GM23248 (cell line): ENCODE measurements at regions not wholly inside any gene's neighbourhood (a gene's known extent, or its start where the extent isn't known, plus 50 kb on each side); places are given as distances from the start of the nearest gene placed in this dataset.

ENCODE experiments used
- DNase-seq: peaks from one replicate; pipeline ENCODE4 v3.0.0-alpha.2; 2015
- H2AFZ ChIP-seq: fragments of 200-600 bp; sonication (generic); 2 replicates; pipeline ENCODE4 v1.6.1; 2016; ENCODE audit warnings: antibody characterized with exemption
- H3F3A ChIP-seq: fragments of 200-600 bp; sonication (generic); 2 replicates; pipeline ENCODE4 v1.6.1; 2016; ENCODE audit warnings: mild to moderate bottlenecking, antibody characterized with exemption, mixed run types; ENCODE audit not compliant: insufficient read depth
- H3K27ac ChIP-seq: fragments of 200-600 bp; sonication (generic); 2 replicates; pipeline ENCODE4 v1.5.1; 2016; ENCODE audit warnings: mild to moderate bottlenecking
- H3K27me3 ChIP-seq: fragments of 200-600 bp; sonication (generic); replicated peaks from 2 replicates; pipeline ENCODE4 v1.6.1; 2016; ENCODE audit warnings: mild to moderate bottlenecking; ENCODE audit not compliant: insufficient read depth
- H3K36me3 ChIP-seq: fragments of 200-600 bp; sonication (generic); 2 replicates; pipeline ENCODE4 v1.6.1; 2016; ENCODE audit warnings: low read depth, mild to moderate bottlenecking
- H3K4me1 ChIP-seq: fragments of 200-600 bp; sonication (generic); 2 replicates; pipeline ENCODE4 v1.6.1; 2016; ENCODE audit warnings: mild to moderate bottlenecking; ENCODE audit not compliant: insufficient read depth
- H3K4me2 ChIP-seq: fragments of 200-600 bp; sonication (generic); one replicate; pipeline ENCODE4 v1.6.1; 2016; ENCODE audit warnings: mild to moderate bottlenecking; ENCODE audit not compliant: unreplicated experiment
- H3K4me3 ChIP-seq: fragments of 200-600 bp; sonication (generic); 2 replicates; pipeline ENCODE4 v1.5.1; 2016; ENCODE audit warnings: mild to moderate bottlenecking
- H3K79me2 ChIP-seq: fragments of 200-600 bp; sonication (generic); 2 replicates; pipeline ENCODE4 v1.6.1; 2016; ENCODE audit warnings: mild to moderate bottlenecking; ENCODE audit not compliant: insufficient read depth
- H3K9ac ChIP-seq: fragments of 200-600 bp; sonication (generic); 2 replicates; pipeline ENCODE4 v1.6.1; 2016; ENCODE audit warnings: mild to moderate bottlenecking
- H3K9me2 ChIP-seq: fragments of 200-600 bp; sonication (generic); 2 replicates; pipeline ENCODE4 v1.6.1; 2016; ENCODE audit warnings: mixed run types, mild to moderate bottlenecking, moderate library complexity; ENCODE audit not compliant: insufficient read depth
- H3K9me3 ChIP-seq: fragments of 200-600 bp; sonication (generic); one replicate; pipeline ENCODE4 v1.6.1; 2017; ENCODE audit warnings: low read depth
- H4K20me1 ChIP-seq: fragments of 200-600 bp; sonication (generic); 2 replicates; pipeline ENCODE4 v1.6.0; 2016; ENCODE audit not compliant: insufficient read depth
- EZH2 ChIP-seq: fragments of 200-600 bp; sonication (generic); IDR thresholded peaks from 2 replicates; pipeline ENCODE4 v1.6.1; 2018; ENCODE audit warnings: antibody characterized with exemption, mild to moderate bottlenecking; ENCODE audit not compliant: insufficient read depth, poor library complexity, severe bottlenecking
- EZH2phosphoT487 ChIP-seq: fragments of 200-600 bp; sonication (generic); IDR thresholded peaks from 2 replicates; pipeline ENCODE4 v1.6.1; 2018; ENCODE audit warnings: antibody characterized with exemption, moderate library complexity, mild to moderate bottlenecking, low read depth; ENCODE audit not compliant: insufficient read depth
- WGBS, 2 experiments: methylation state at CpG; one replicate each; pipeline ENCODE4 v1.1.6; 2015 to 2017; ENCODE audit warnings: low lambda C conversion rate in 2 of 2, low coverage in 1 of 2; ENCODE audit errors: missing lambda C conversion rate in 2 of 2; 5-methylcytosine and 5-hydroxymethylcytosine counted together
- in situ Hi-C: fragments of 300-500 bp; cut with MboI; formaldehyde crosslinking; loops from 2 replicates; pipeline ENCODE4 v1.15.0; 2020

DNA sequence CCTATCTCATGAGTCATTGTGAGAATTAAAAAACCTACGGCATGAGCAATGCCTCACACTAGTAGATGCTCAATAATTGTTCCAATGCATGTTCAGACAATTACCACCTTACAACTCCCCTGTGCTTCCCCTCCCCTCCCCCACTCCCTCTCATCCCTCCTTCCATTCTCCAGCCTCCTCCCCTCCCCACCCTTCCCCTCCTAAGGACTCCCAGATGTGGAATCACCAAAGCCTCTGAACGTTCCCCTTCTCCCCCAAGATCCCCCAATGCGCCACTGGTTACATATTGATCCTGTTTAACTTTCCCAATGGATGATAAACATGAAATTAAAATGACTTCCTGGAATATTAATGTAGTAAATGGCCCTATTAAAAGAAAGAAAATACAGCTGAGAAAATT lies 84.8 kb downstream of the PCDH1 start:
- in situ Hi-C loops = no loop called here
- Histone ChIP-seq H3K9me3 (no peaks in the 10 kb centered on the region), H3K9me2 (no peaks in the 10 kb centered on the region), H3K4me2 (no peak overlapping the region), H3K79me2 (no peaks in the 10 kb centered on the region), H4K20me1 (no peaks in the 10 kb centered on the region), H3K27me3 (peaks cover 32% of the 10 kb centered on the region), H3K4me1 (no peaks in the 10 kb centered on the region), H2AFZ (no peak overlapping the region), H3K36me3 (no peaks in the 10 kb centered on the region), H3K27ac (no peak overlapping the region), H3K9ac (no peak overlapping the region), H3K4me3 (no peak overlapping the region), H3F3A (no peaks in the 10 kb centered on the region)
- no peak for TF ChIP-seq EZH2phosphoT487
- no peak for TF ChIP-seq EZH2
- DNase-seq = no peak
- 25 to 31% methylated on average over 3 of the region's 3 CpGs for WGBS, 2 experiments

- no peak for DNase-seq
Measured at GRCh38 chr5:141790630-141791029, 87.6 kb downstream of the PCDH1 start.

DNA sequence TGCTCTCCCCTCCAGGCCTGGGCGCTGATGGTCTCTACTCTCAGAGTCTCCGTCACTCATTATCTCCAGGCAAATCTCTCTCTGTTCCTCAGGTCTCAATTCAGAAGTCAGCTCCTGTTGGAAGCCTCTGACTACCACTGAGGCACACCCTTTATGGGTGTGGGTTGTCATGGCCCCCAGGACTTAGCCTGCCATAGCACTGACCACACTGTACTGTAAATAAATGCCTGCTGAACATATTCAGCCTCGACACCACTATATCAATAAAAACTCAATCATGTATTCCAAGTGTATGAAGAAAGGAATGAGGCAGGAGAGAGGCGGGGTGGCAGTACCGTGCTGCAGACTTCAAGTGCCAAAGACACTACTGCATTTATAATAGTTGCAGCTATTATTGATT lies 88.9 kb downstream of the PCDH1 start:
- Histone ChIP-seq H3K79me2 (no peaks in the 10 kb centered on the region), H3K9me3 (no peaks in the 10 kb centered on the region), H3K4me1 (no peaks in the 10 kb centered on the region), H2AFZ (no peak overlapping the region), H3K4me3 (no peak overlapping the region), H3F3A (no peaks in the 10 kb centered on the region), H3K27me3 (peaks cover 42% of the 10 kb centered on the region), H3K9ac (no peak overlapping the region), H3K9me2 (no peaks in the 10 kb centered on the region), H4K20me1 (no peaks in the 10 kb centered on the region), H3K4me2 (no peak overlapping the region), H3K36me3 (no peaks in the 10 kb centered on the region), H3K27ac (no peak overlapping the region)
- in situ Hi-C loops = no loop called here
- 37 to 42% methylated on average over 5 of the region's 5 CpGs for WGBS, 2 experiments
- no peak for DNase-seq
- TF ChIP-seq EZH2phosphoT487 (no peak), EZH2 (no peak)

More at GRCh38 chr5:141790630-141791029, 87.6 kb downstream of the PCDH1 start:
- TF ChIP-seq EZH2phosphoT487 = no peak
- TF ChIP-seq EZH2 = no peak
- H3K9me3 ChIP-seq = no peaks in the 10 kb centered on the region
- H3K27me3 ChIP-seq = peaks cover 42% of the 10 kb centered on the region
- no peaks in the 10 kb centered on the region for H3K36me3 ChIP-seq
- H3K4me3 ChIP-seq = no peak overlapping the region
- in situ Hi-C loops = no loop called here
- H3K27ac ChIP-seq = no peak overlapping the region
- no peaks in the 10 kb centered on the region for H3K79me2 ChIP-seq
- H3K4me2 ChIP-seq = no peak overlapping the region
- WGBS, 2 experiments = 40 to 51% methylated on average over 3 of the region's 3 CpGs
- no peaks in the 10 kb centered on the region for H3K4me1 ChIP-seq
- H3K9ac ChIP-seq = no peak overlapping the region
- H3F3A ChIP-seq = no peaks in the 10 kb centered on the region
- no peaks in the 10 kb centered on the region for H4K20me1 ChIP-seq
- no peak overlapping the region for H2AFZ ChIP-seq
- no peaks in the 10 kb centered on the region for H3K9me2 ChIP-seq

DNA sequence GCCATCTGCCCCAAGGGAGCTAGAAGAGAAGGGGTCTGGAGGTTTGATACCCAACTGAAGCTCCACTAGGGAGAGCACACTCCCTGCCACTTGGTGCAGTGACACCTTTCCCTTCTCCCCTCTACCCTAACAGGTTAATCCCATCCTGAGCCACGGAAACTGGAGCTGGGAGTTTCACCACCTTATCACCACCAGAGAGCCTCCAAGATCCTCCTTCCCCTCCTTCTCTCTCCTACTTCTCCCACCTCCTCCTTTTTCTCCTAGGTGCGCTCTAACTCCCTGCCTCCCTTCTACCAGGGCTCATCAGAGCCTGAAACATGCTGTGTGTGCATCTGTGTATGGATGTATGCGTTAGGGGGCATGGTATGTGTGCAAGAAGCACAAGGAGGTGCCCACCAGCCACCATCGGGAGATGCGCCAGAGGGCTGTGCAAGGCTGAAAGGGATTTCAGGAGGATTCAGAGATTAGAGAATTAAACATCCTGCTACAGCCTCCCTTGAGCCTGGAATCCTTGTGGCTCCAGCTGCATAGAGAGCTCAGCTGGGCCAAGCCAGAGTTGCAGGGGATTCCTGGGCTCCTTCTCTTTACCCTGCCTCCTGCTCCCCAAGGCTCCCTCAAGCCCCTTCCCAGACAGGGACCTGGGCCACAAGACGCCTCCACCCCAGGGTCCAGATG lies 89.8 kb downstream of the PCDH1 start:
- no peaks in the 10 kb centered on the region for H3K9me2 ChIP-seq
- H4K20me1 ChIP-seq = no peaks in the 10 kb centered on the region
- no peaks in the 10 kb centered on the region for H3F3A ChIP-seq
- no peaks in the 10 kb centered on the region for H3K79me2 ChIP-seq
- no peak overlapping the region for H3K27ac ChIP-seq
- H2AFZ ChIP-seq = no peak overlapping the region
- no peak overlapping the region for H3K4me3 ChIP-seq
- no peaks in the 10 kb centered on the region for H3K9me3 ChIP-seq
- H3K4me2 ChIP-seq = no peak overlapping the region
- peaks cover 36% of the 10 kb centered on the region for H3K27me3 ChIP-seq
- H3K9ac ChIP-seq = no peak overlapping the region
- no peaks in the 10 kb centered on the region for H3K4me1 ChIP-seq
- no peak for DNase-seq
- no peaks in the 10 kb centered on the region for H3K36me3 ChIP-seq
- WGBS, 2 experiments = 42 to 49% methylated on average over 6 of the region's 6 CpGs
- TF ChIP-seq EZH2phosphoT487 (no peak), EZH2 (no peak)
- in situ Hi-C loops = no loop called here
